Glomerular visceral epithelial cell (primary cell): ENCODE measurements at regions not wholly inside any gene's neighbourhood (a gene's known extent, or its start where the extent isn't known, plus 50 kb on each side); places are given as distances from the start of the nearest gene placed in this dataset.

Source experiments
- DNase-seq: peaks from one replicate; pipeline ENCODE4 v3.0.0-alpha.2; 2016; ENCODE audit errors: extremely low spot score

- no peak for DNase-seq
These were observed 343.4 kb downstream of the LRIG3 start for GRCh38 chr12:58576916-58577315.

GRCh38 chr12:58580095-58580494 lies 340.2 kb downstream of the LRIG3 start:
- DNase-seq = no peak

- no peak for DNase-seq
These were observed 336.8 kb downstream of the LRIG3 start for GRCh38 chr12:58583529-58583928.

GRCh38 chr12:58583940-58584339 lies 336.4 kb downstream of the LRIG3 start:
- no peak for DNase-seq

GRCh38 chr12:58584880-58585279 lies 335.4 kb downstream of the LRIG3 start:
- no peak for DNase-seq

- DNase-seq = no peak
These were observed 333.5 kb downstream of the LRIG3 start for GRCh38 chr12:58586762-58587161.

GRCh38 chr12:58588770-58589169 lies 331.5 kb downstream of the LRIG3 start:
- DNase-seq = no peak

GRCh38 chr12:58592475-58593207 lies 327.7 kb downstream of the LRIG3 start:
- DNase-seq = no peak

GRCh38 chr12:58593557-58594304 lies 326.6 kb downstream of the LRIG3 start:
- no peak for DNase-seq

GRCh38 chr12:58596381-58596780 lies 323.9 kb downstream of the LRIG3 start:
- DNase-seq = no peak

- DNase-seq = no peak
These were observed 318.8 kb downstream of the LRIG3 start for GRCh38 chr12:58601529-58601928.

GRCh38 chr12:58602179-58602578 lies 318.1 kb downstream of the LRIG3 start:
- DNase-seq = no peak

- DNase-seq = no peak
These were observed 317.6 kb downstream of the LRIG3 start for GRCh38 chr12:58602736-58603135.

GRCh38 chr12:58607805-58608204 lies 312.5 kb downstream of the LRIG3 start:
- no peak for DNase-seq

- no peak for DNase-seq
These were observed 311.6 kb downstream of the LRIG3 start for GRCh38 chr12:58608711-58609110.

- DNase-seq = no peak
These were observed 305.3 kb downstream of the LRIG3 start for GRCh38 chr12:58615047-58615446.

- DNase-seq = no peak
These were observed 304.7 kb downstream of the LRIG3 start for GRCh38 chr12:58615576-58615975.

GRCh38 chr12:58616618-58617017 lies 303.7 kb downstream of the LRIG3 start:
- no peak for DNase-seq

- DNase-seq = no peak
These were observed 299.2 kb downstream of the LRIG3 start for GRCh38 chr12:58621126-58621525.

- no peak for DNase-seq
These were observed 290.9 kb downstream of the LRIG3 start for GRCh38 chr12:58629376-58629775.

- DNase-seq = no peak
These were observed 286.8 kb downstream of the LRIG3 start for GRCh38 chr12:58633479-58633878.

GRCh38 chr12:58639318-58639934 lies 280.9 kb downstream of the LRIG3 start:
- no peak for DNase-seq

GRCh38 chr12:58640314-58640713 lies 280.0 kb downstream of the LRIG3 start:
- DNase-seq = no peak
